ENCODE measurements at regions not wholly inside any gene's neighbourhood (a gene's known extent, or its start where the extent isn't known, plus 50 kb on each side); places are given as distances from the start of the nearest gene placed in this dataset.

DNA sequence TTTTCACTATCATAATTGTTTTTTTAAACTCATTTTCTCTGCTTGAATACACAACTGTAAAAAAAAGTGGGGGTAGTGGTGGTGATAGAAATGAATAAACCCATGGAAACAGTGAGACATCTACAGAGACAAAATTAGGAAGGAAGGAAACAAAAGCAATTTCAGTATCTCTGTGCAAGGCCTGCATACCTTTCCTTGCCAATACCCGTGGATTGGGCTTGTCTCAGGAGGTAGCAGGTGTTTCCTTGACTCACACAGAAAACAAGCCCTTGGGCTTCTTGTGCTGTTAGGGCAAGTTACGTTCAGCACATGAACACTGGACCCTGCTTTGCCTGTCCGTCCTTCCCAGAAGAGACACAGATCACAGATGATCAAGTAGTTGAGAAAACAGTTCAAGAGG is 372.2 kb downstream of the ZSWIM6 start:
- DNase-seq (ENCODE audit: low spot score), result no peak
- peaks cover 58% of the 10 kb centered on the region for H3K4me1 Mint-ChIP-seq (ENCODE audit: unreplicated experiment)
- no peaks in the 10 kb centered on the region for H3K36me3 Mint-ChIP-seq (ENCODE audit: low read depth, unreplicated experiment)
- TF ChIP-seq, protein P1, sequence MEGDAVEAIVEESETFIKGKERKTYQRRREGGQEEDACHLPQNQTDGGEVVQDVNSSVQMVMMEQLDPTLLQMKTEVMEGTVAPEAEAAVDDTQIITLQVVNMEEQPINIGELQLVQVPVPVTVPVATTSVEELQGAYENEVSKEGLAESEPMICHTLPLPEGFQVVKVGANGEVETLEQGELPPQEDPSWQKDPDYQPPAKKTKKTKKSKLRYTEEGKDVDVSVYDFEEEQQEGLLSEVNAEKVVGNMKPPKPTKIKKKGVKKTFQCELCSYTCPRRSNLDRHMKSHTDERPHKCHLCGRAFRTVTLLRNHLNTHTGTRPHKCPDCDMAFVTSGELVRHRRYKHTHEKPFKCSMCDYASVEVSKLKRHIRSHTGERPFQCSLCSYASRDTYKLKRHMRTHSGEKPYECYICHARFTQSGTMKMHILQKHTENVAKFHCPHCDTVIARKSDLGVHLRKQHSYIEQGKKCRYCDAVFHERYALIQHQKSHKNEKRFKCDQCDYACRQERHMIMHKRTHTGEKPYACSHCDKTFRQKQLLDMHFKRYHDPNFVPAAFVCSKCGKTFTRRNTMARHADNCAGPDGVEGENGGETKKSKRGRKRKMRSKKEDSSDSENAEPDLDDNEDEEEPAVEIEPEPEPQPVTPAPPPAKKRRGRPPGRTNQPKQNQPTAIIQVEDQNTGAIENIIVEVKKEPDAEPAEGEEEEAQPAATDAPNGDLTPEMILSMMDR (IDR thresholded peaks at IDR 0.05; ENCODE audit: unreplicated experiment), result no peak
- no peaks in the 10 kb centered on the region for H3K9me3 Mint-ChIP-seq (ENCODE audit: unreplicated experiment)
- peaks cover 2% of the 10 kb centered on the region for H3K27me3 Mint-ChIP-seq (ENCODE audit: unreplicated experiment)
- no peak overlapping the region for H3K27ac Mint-ChIP-seq (ENCODE audit: unreplicated experiment)
- H3K4me3 Mint-ChIP-seq (ENCODE audit: unreplicated experiment), result no peak overlapping the region

- DNase-seq (ENCODE audit: low spot score), result peak; percentile 53
- TF ChIP-seq, protein P1 (IDR thresholded peaks at IDR 0.05; ENCODE audit: unreplicated experiment), result no peak
- Mint-ChIP-seq H3K4me3 (ENCODE audit: unreplicated experiment) (no peak overlapping the region), H3K9me3 (ENCODE audit: unreplicated experiment) (no peaks in the 10 kb centered on the region), H3K4me1 (ENCODE audit: unreplicated experiment) (peaks cover 51% of the 10 kb centered on the region), H3K27me3 (ENCODE audit: unreplicated experiment) (peaks cover 2% of the 10 kb centered on the region), H3K27ac (ENCODE audit: unreplicated experiment) (peak overlapping the region; percentile 98), H3K36me3 (ENCODE audit: low read depth, unreplicated experiment) (no peaks in the 10 kb centered on the region)
Observed at GRCh38 chr5:61706751-61707150, 374.7 kb downstream of the ZSWIM6 start.

- H3K27ac Mint-ChIP-seq (ENCODE audit: unreplicated experiment), result no peak overlapping the region
- H3K9me3 Mint-ChIP-seq (ENCODE audit: unreplicated experiment), result peaks cover 4% of the 10 kb centered on the region
- TF ChIP-seq, protein P1 (IDR thresholded peaks at IDR 0.05; ENCODE audit: unreplicated experiment), result no peak
- no peaks in the 10 kb centered on the region for H3K4me1 Mint-ChIP-seq (ENCODE audit: unreplicated experiment)
- no peaks in the 10 kb centered on the region for H3K36me3 Mint-ChIP-seq (ENCODE audit: low read depth, unreplicated experiment)
- DNase-seq (ENCODE audit: low spot score), result no peak
- H3K27me3 Mint-ChIP-seq (ENCODE audit: unreplicated experiment), result peaks cover 5% of the 10 kb centered on the region
- no peak overlapping the region for H3K4me3 Mint-ChIP-seq (ENCODE audit: unreplicated experiment)
Observed at GRCh38 chr5:61719124-61719523, 387.1 kb downstream of the ZSWIM6 start.

GRCh38 chr5:61720829-61721228 is 388.8 kb downstream of the ZSWIM6 start:
- Mint-ChIP-seq H3K36me3 (ENCODE audit: low read depth, unreplicated experiment) (no peaks in the 10 kb centered on the region), H3K9me3 (ENCODE audit: unreplicated experiment) (peaks cover 4% of the 10 kb centered on the region), H3K27me3 (ENCODE audit: unreplicated experiment) (peaks cover 6% of the 10 kb centered on the region), H3K4me3 (ENCODE audit: unreplicated experiment) (no peak overlapping the region), H3K27ac (ENCODE audit: unreplicated experiment) (no peak overlapping the region), H3K4me1 (ENCODE audit: unreplicated experiment) (peaks cover 9% of the 10 kb centered on the region)
- DNase-seq (ENCODE audit: low spot score), result no peak
- TF ChIP-seq, protein P1 (IDR thresholded peaks at IDR 0.05; ENCODE audit: unreplicated experiment), result no peak

DNA sequence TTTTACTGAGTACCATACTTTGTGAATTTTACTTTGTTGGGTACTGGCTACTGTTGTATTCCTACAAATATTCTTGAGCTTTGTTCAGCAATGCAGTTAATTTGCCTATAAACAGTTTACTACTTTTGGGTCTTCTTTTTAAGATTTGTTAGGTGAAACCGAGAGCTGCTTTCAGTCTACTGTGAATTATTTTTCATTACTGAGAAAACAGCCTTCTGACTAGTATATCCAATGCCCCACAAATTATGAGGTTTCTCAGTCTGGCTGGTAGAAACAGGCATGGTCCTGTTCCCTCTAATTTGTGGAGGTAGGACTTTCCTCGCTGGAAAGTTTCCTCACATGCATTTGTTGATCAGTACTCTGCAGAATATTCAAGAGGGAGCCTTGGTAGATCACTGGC is 392.0 kb downstream of the ZSWIM6 start:
- Mint-ChIP-seq H3K4me1 (ENCODE audit: unreplicated experiment) (peaks cover 9% of the 10 kb centered on the region), H3K9me3 (ENCODE audit: unreplicated experiment) (peaks cover 4% of the 10 kb centered on the region), H3K4me3 (ENCODE audit: unreplicated experiment) (no peak overlapping the region), H3K36me3 (ENCODE audit: low read depth, unreplicated experiment) (no peaks in the 10 kb centered on the region), H3K27me3 (ENCODE audit: unreplicated experiment) (peaks cover 3% of the 10 kb centered on the region), H3K27ac (ENCODE audit: unreplicated experiment) (no peak overlapping the region)
- DNase-seq (ENCODE audit: low spot score), result no peak
- TF ChIP-seq, protein P1 (IDR thresholded peaks at IDR 0.05; ENCODE audit: unreplicated experiment), result no peak
